ENCODE measurements at regions not wholly inside any gene's neighbourhood (a gene's known extent, or its start where the extent isn't known, plus 50 kb on each side); places are given as distances from the start of the nearest gene placed in this dataset.

- ChIA-PET POLR2A (ENCODE audit: low non-redundant PET) (no interaction called here), CTCF (no interaction called here)
- Histone ChIP-seq H3K4me3 (ENCODE audit: low read depth, low read length, poor library complexity, severe bottlenecking) (no peak overlapping the region), H3K27ac (ENCODE audit: low read depth, low read length, poor library complexity, severe bottlenecking) (no peak overlapping the region), H3K4me1 (ENCODE audit: insufficient read depth, low read length, poor library complexity, severe bottlenecking) (no peaks in the 10 kb centered on the region), H3K9me3 (ENCODE audit: low read depth, low read length, poor library complexity, severe bottlenecking) (peaks cover 8% of the 10 kb centered on the region), H3K27me3 (replicated peaks; ENCODE audit: insufficient read depth, low read depth, low read length, poor library complexity) (no peaks in the 10 kb centered on the region), H3K36me3 (ENCODE audit: insufficient read depth, low read length, poor library complexity, severe bottlenecking) (no peaks in the 10 kb centered on the region)
- no peak for TF ChIP-seq EZH2 (IDR thresholded peaks at IDR 0.05; ENCODE audit: borderline replicate concordance, low read depth, low read length, poor library complexity, severe bottlenecking)
- no peak for TF ChIP-seq CTCF (conservative IDR thresholded peaks at IDR 0.05; ENCODE audit: low read depth, low read length)
- no TSS peak for BruUV-seq (replicated peaks)
- DNase-seq (ENCODE audit: low spot score), result no peak
- intact Hi-C loops (cut with micrococcal nuclease; ENCODE audit: unreplicated experiment), result no loop called here
These were observed 1008.4 kb upstream of the ATXN7L3B start for GRCh38 chr12:73529231-73529630.

GRCh38 chr12:73529954-73530353 lies 1007.7 kb upstream of the ATXN7L3B start:
- no peak for TF ChIP-seq EZH2 (IDR thresholded peaks at IDR 0.05; ENCODE audit: borderline replicate concordance, low read depth, low read length, poor library complexity, severe bottlenecking)
- no peak for TF ChIP-seq CTCF (conservative IDR thresholded peaks at IDR 0.05; ENCODE audit: low read depth, low read length)
- Histone ChIP-seq H3K27ac (ENCODE audit: low read depth, low read length, poor library complexity, severe bottlenecking) (no peak overlapping the region), H3K27me3 (replicated peaks; ENCODE audit: insufficient read depth, low read depth, low read length, poor library complexity) (no peaks in the 10 kb centered on the region), H3K4me1 (ENCODE audit: insufficient read depth, low read length, poor library complexity, severe bottlenecking) (no peaks in the 10 kb centered on the region), H3K4me3 (ENCODE audit: low read depth, low read length, poor library complexity, severe bottlenecking) (no peak overlapping the region), H3K9me3 (ENCODE audit: low read depth, low read length, poor library complexity, severe bottlenecking) (peaks cover 3% of the 10 kb centered on the region), H3K36me3 (ENCODE audit: insufficient read depth, low read length, poor library complexity, severe bottlenecking) (no peaks in the 10 kb centered on the region)
- ChIA-PET POLR2A (ENCODE audit: low non-redundant PET) (no interaction called here), CTCF (no interaction called here)
- DNase-seq (ENCODE audit: low spot score), result no peak
- no TSS peak for BruUV-seq (replicated peaks)
- intact Hi-C loops (cut with micrococcal nuclease; ENCODE audit: unreplicated experiment), result loop anchor here (5.0 kb wide), 1 partner anchor 48 kb away; no protein-coding TSS in a partner anchor

DNA sequence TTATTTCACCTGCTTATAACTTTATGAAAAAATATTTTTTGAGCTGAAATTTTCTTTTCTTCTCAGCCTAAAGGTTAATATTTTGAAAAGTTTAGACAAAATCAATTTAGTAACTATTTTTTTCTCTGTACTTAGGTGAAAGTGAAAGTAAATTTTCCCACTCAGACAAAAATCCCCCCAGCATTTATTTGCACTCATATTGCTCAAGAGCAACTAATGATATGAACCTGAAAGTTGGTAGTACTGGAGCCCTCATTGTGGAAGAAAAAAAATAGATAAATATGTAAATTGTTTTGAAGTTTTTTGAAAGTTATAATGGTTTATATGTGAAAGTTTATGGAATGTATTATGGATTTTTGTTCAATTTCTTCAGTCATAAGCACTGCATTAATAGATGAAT lies 1005.9 kb upstream of the ATXN7L3B start:
- no TSS peak for BruUV-seq (replicated peaks)
- no peak for TF ChIP-seq CTCF (conservative IDR thresholded peaks at IDR 0.05; ENCODE audit: low read depth, low read length)
- no peak for TF ChIP-seq EZH2 (IDR thresholded peaks at IDR 0.05; ENCODE audit: borderline replicate concordance, low read depth, low read length, poor library complexity, severe bottlenecking)
- POLR2A ChIA-PET (ENCODE audit: low non-redundant PET), result no interaction called here
- CTCF ChIA-PET, result no interaction called here
- no peak for DNase-seq (ENCODE audit: low spot score)
- H3K27ac ChIP-seq (ENCODE audit: low read depth, low read length, poor library complexity, severe bottlenecking), result no peak overlapping the region
- peaks cover 3% of the 10 kb centered on the region for H3K9me3 ChIP-seq (ENCODE audit: low read depth, low read length, poor library complexity, severe bottlenecking)
- no peak overlapping the region for H3K4me3 ChIP-seq (ENCODE audit: low read depth, low read length, poor library complexity, severe bottlenecking)
- intact Hi-C loops (cut with micrococcal nuclease; ENCODE audit: unreplicated experiment), result loop anchor here (5.0 kb wide), 1 partner anchor 49 kb away; no protein-coding TSS in a partner anchor
- no peaks in the 10 kb centered on the region for H3K36me3 ChIP-seq (ENCODE audit: insufficient read depth, low read length, poor library complexity, severe bottlenecking)
- no peaks in the 10 kb centered on the region for H3K4me1 ChIP-seq (ENCODE audit: insufficient read depth, low read length, poor library complexity, severe bottlenecking)
- H3K27me3 ChIP-seq (replicated peaks; ENCODE audit: insufficient read depth, low read depth, low read length, poor library complexity), result no peaks in the 10 kb centered on the region

All from A673 (cell line).